GM23338 (cell line): ENCODE measurements at regions not wholly inside any gene's neighbourhood (a gene's known extent, or its start where the extent isn't known, plus 50 kb on each side); places are given as distances from the start of the nearest gene placed in this dataset.

Experiments used
- ATAC-seq: fragments of 200-7000 bp; cut with Tn5 transposase; 3 replicates; pipeline ENCODE4 v1.9.1; 2020
- DNase-seq: peaks from one replicate; pipeline ENCODE4 v3.0.0-alpha.2; 2015; ENCODE audit warnings: low spot score
- H2AFZ ChIP-seq: fragments of 200-600 bp; sonication (generic); 2 replicates; pipeline ENCODE4 v1.8.0; 2016; ENCODE audit warnings: antibody characterized with exemption, mild to moderate bottlenecking, moderate library complexity
- H3F3A ChIP-seq: fragments of 200-600 bp; sonication (generic); replicated peaks from 2 replicates; pipeline ENCODE4 v1.8.0; 2017; ENCODE audit warnings: antibody characterized with exemption, mixed run types, low read depth
- H3K27ac ChIP-seq: fragments of 200-600 bp; sonication (generic); 2 replicates; pipeline ENCODE4 v1.6.1; 2016; ENCODE audit warnings: low read depth
- H3K27me3 ChIP-seq: fragments of 200-600 bp; sonication (generic); 2 replicates; pipeline ENCODE4 v1.8.0; 2016; ENCODE audit warnings: mild to moderate bottlenecking, mixed run types, moderate library complexity; ENCODE audit not compliant: insufficient read depth
- H3K36me3 ChIP-seq: fragments of 200-600 bp; sonication (generic); 2 replicates; pipeline ENCODE4 v1.8.0; 2016; ENCODE audit warnings: mild to moderate bottlenecking; ENCODE audit not compliant: insufficient read depth
- H3K4me1 ChIP-seq: fragments of 200-600 bp; sonication (generic); 2 replicates; pipeline ENCODE4 v1.8.0; 2016; ENCODE audit warnings: mild to moderate bottlenecking, moderate library complexity; ENCODE audit not compliant: insufficient read depth
- H3K4me2 ChIP-seq: fragments of 200-600 bp; sonication (generic); 2 replicates; pipeline ENCODE4 v1.7.1; 2017; ENCODE audit warnings: mixed run types
- H3K4me3 ChIP-seq: fragments of 200-600 bp; sonication (generic); 2 replicates; pipeline ENCODE4 v1.6.1; 2016; ENCODE audit warnings: mixed run types
- H3K79me2 ChIP-seq: fragments of 200-600 bp; sonication (generic); replicated peaks from 2 replicates; pipeline ENCODE4 v1.8.0; 2017; ENCODE audit warnings: mild to moderate bottlenecking; ENCODE audit not compliant: insufficient read depth
- H3K9me2 ChIP-seq: fragments of 200-600 bp; sonication (generic); 2 replicates; pipeline ENCODE4 v1.8.0; 2017; ENCODE audit not compliant: insufficient read depth
- H4K20me1 ChIP-seq: fragments of 200-600 bp; sonication (generic); replicated peaks from 2 replicates; pipeline ENCODE4 v1.8.0; 2017; ENCODE audit warnings: mild to moderate bottlenecking; ENCODE audit not compliant: insufficient read depth
- H3K27ac Mint-ChIP-seq: 2 replicates; pipeline ENCODE4 v1.8.0; 2020; ENCODE audit warnings: inconsistent platforms, mild to moderate bottlenecking, moderate library complexity, mixed read lengths
- H3K27me3 Mint-ChIP-seq: 3 replicates; pipeline ENCODE4 v1.8.0; 2022; ENCODE audit warnings: low read depth, mild to moderate bottlenecking, moderate library complexity, mixed read lengths, inconsistent platforms; ENCODE audit not compliant: insufficient read depth, poor library complexity
- H3K36me3 Mint-ChIP-seq: 3 replicates; pipeline ENCODE4 v1.8.0; 2021; ENCODE audit warnings: low read depth, mild to moderate bottlenecking, inconsistent platforms, moderate library complexity, mixed read lengths
- H3K4me1 Mint-ChIP-seq: 3 replicates; pipeline ENCODE4 v1.8.0; 2020; ENCODE audit warnings: mild to moderate bottlenecking, inconsistent platforms, mixed read lengths
- H3K4me3 Mint-ChIP-seq: 3 replicates; pipeline ENCODE4 v1.8.0; 2021; ENCODE audit warnings: moderate library complexity, mild to moderate bottlenecking, inconsistent platforms, mixed read lengths
- H3K9me3 Mint-ChIP-seq: 3 replicates; pipeline ENCODE4 v1.8.0; 2020; ENCODE audit warnings: moderate library complexity, mild to moderate bottlenecking, inconsistent platforms, mixed read lengths
- CREB1 ChIP-seq: fragments of 250-450 bp; sonication (Bioruptor Pico); IDR thresholded peaks from 2 replicates; pipeline ENCODE4 v1.5.0; 2020; ENCODE audit warnings: low read depth, mild to moderate bottlenecking, moderate library complexity
- EZH2 ChIP-seq: fragments of 200-600 bp; sonication (generic); IDR thresholded peaks from one replicate; pipeline ENCODE4 v1.8.0; 2017; ENCODE audit warnings: antibody characterized with exemption, mild to moderate bottlenecking, low read depth; ENCODE audit not compliant: unreplicated experiment
- EZH2phosphoT487 ChIP-seq: fragments of 200-600 bp; sonication (generic); IDR thresholded peaks from one replicate; pipeline ENCODE4 v1.8.1; 2018; ENCODE audit warnings: antibody characterized with exemption; ENCODE audit not compliant: unreplicated experiment
- JUNB ChIP-seq: IDR thresholded peaks from one replicate; pipeline ENCODE4 v1.6.1; 2016; ENCODE audit warnings: antibody characterized with exemption; ENCODE audit not compliant: unreplicated experiment
- NANOG ChIP-seq: IDR thresholded peaks from 2 replicates; pipeline ENCODE4 v1.6.1; 2016; ENCODE audit warnings: antibody characterized with exemption, borderline replicate concordance
- STAT1 ChIP-seq: IDR thresholded peaks from one replicate; pipeline ENCODE4 v1.6.1; 2016; ENCODE audit warnings: antibody characterized with exemption; ENCODE audit not compliant: unreplicated experiment
- TF ChIP-seq, protein P1 (sequence below): fragments of 250-450 bp; sonication (Bioruptor Pico); IDR thresholded peaks from 2 replicates; pipeline ENCODE4 v1.5.0; 2020; ENCODE audit warnings: mild to moderate bottlenecking, moderate library complexity
- TF ChIP-seq, protein P2 (sequence below): IDR thresholded peaks from one replicate; pipeline ENCODE4 v1.6.1; 2018; ENCODE audit warnings: antibody characterized with exemption; ENCODE audit not compliant: unreplicated experiment
- TF ChIP-seq, protein P3 (sequence below): IDR thresholded peaks from 2 replicates; pipeline ENCODE4 v1.6.1; 2016; ENCODE audit warnings: antibody characterized with exemption

DNA sequence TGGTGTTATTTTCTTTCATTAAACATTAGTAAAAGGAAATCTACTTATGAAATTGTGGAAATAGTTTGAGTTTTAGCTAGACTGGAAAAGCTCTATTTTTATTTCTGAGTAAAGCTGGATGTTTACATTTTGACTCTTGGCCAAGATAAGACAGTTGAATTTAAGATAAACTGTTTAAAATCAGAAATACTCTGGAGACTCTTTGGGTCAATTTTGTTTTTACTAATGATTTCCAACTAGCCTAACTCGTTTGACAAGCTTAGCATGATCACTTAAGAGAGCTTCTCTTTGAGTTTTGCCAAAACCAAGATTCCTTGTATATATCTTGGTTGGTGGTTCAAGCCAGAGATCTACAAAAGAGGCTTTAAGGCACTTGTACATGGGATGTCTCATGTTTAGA, 724.8 kb upstream of the LUZP2 start (continued):
- TF ChIP-seq, protein P1, sequence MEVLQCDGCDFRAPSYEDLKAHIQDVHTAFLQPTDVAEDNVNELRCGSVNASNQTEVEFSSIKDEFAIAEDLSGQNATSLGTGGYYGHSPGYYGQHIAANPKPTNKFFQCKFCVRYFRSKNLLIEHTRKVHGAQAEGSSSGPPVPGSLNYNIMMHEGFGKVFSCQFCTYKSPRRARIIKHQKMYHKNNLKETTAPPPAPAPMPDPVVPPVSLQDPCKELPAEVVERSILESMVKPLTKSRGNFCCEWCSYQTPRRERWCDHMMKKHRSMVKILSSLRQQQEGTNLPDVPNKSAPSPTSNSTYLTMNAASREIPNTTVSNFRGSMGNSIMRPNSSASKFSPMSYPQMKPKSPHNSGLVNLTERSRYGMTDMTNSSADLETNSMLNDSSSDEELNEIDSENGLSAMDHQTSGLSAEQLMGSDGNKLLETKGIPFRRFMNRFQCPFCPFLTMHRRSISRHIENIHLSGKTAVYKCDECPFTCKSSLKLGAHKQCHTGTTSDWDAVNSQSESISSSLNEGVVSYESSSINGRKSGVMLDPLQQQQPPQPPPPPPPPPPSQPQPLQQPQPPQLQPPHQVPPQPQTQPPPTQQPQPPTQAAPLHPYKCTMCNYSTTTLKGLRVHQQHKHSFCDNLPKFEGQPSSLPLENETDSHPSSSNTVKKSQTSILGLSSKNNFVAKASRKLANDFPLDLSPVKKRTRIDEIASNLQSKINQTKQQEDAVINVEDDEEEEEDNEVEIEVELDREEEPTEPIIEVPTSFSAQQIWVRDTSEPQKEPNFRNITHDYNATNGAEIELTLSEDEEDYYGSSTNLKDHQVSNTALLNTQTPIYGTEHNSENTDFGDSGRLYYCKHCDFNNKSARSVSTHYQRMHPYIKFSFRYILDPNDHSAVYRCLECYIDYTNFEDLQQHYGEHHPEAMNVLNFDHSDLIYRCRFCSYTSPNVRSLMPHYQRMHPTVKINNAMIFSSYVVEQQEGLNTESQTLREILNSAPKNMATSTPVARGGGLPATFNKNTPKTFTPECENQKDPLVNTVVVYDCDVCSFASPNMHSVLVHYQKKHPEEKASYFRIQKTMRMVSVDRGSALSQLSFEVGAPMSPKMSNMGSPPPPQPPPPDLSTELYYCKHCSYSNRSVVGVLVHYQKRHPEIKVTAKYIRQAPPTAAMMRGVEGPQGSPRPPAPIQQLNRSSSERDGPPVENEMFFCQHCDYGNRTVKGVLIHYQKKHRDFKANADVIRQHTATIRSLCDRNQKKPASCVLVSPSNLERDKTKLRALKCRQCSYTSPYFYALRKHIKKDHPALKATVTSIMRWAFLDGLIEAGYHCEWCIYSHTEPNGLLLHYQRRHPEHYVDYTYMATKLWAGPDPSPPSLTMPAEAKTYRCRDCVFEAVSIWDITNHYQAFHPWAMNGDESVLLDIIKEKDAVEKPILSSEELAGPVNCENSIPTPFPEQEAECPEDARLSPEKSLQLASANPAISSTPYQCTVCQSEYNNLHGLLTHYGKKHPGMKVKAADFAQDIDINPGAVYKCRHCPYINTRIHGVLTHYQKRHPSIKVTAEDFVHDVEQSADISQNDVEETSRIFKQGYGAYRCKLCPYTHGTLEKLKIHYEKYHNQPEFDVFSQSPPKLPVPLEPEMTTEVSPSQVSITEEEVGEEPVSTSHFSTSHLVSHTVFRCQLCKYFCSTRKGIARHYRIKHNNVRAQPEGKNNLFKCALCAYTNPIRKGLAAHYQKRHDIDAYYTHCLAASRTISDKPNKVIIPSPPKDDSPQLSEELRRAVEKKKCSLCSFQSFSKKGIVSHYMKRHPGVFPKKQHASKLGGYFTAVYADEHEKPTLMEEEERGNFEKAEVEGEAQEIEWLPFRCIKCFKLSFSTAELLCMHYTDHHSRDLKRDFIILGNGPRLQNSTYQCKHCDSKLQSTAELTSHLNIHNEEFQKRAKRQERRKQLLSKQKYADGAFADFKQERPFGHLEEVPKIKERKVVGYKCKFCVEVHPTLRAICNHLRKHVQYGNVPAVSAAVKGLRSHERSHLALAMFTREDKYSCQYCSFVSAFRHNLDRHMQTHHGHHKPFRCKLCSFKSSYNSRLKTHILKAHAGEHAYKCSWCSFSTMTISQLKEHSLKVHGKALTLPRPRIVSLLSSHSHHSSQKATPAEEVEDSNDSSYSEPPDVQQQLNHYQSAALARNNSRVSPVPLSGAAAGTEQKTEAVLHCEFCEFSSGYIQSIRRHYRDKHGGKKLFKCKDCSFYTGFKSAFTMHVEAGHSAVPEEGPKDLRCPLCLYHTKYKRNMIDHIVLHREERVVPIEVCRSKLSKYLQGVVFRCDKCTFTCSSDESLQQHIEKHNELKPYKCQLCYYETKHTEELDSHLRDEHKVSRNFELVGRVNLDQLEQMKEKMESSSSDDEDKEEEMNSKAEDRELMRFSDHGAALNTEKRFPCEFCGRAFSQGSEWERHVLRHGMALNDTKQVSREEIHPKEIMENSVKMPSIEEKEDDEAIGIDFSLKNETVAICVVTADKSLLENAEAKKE: no peak
- no peak for TF ChIP-seq EZH2phosphoT487
- TF ChIP-seq STAT1: no peak
- no peak for TF ChIP-seq EZH2
- no peak for TF ChIP-seq CREB1 (CRISPR knock-in tag)

DNA sequence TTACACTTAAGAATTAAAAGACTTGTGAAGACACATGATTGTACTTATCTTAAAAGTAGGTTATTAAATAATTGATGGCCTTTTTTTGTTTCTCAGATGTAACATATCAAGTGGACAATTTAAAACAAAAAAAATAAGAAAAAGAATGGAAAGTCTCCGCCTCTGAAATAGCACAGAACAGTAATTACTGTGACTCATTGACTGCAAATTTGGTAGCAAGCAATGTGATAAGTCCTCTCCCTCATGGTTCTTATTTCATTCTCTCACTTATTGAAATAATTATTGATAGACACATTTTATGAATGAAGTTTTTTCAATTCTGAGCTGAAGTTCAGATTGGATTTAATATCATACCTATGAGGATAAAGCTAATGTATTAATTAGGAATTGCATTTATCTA, 717.9 kb upstream of the LUZP2 start:
- H3K9me2 ChIP-seq: no peaks in the 10 kb centered on the region
- no peak overlapping the region for H3K4me3 ChIP-seq
- H4K20me1 ChIP-seq: no peaks in the 10 kb centered on the region
- DNase-seq: no peak
- H3K36me3 Mint-ChIP-seq: peaks cover 6% of the 10 kb centered on the region; the same call in 1 of the 3 replicates
- H3K4me3 Mint-ChIP-seq: no peak overlapping the region
- H3K79me2 ChIP-seq: no peaks in the 10 kb centered on the region
- H3K27ac ChIP-seq: no peak overlapping the region
- no peak for ATAC-seq
- no peak overlapping the region for H3K27ac Mint-ChIP-seq
- H3K36me3 ChIP-seq: no peaks in the 10 kb centered on the region
- no peak overlapping the region for H2AFZ ChIP-seq
- H3F3A ChIP-seq: no peaks in the 10 kb centered on the region
- H3K4me1 Mint-ChIP-seq: no peaks in the 10 kb centered on the region
- no peak for TF ChIP-seq STAT1
- TF ChIP-seq, protein P2, sequence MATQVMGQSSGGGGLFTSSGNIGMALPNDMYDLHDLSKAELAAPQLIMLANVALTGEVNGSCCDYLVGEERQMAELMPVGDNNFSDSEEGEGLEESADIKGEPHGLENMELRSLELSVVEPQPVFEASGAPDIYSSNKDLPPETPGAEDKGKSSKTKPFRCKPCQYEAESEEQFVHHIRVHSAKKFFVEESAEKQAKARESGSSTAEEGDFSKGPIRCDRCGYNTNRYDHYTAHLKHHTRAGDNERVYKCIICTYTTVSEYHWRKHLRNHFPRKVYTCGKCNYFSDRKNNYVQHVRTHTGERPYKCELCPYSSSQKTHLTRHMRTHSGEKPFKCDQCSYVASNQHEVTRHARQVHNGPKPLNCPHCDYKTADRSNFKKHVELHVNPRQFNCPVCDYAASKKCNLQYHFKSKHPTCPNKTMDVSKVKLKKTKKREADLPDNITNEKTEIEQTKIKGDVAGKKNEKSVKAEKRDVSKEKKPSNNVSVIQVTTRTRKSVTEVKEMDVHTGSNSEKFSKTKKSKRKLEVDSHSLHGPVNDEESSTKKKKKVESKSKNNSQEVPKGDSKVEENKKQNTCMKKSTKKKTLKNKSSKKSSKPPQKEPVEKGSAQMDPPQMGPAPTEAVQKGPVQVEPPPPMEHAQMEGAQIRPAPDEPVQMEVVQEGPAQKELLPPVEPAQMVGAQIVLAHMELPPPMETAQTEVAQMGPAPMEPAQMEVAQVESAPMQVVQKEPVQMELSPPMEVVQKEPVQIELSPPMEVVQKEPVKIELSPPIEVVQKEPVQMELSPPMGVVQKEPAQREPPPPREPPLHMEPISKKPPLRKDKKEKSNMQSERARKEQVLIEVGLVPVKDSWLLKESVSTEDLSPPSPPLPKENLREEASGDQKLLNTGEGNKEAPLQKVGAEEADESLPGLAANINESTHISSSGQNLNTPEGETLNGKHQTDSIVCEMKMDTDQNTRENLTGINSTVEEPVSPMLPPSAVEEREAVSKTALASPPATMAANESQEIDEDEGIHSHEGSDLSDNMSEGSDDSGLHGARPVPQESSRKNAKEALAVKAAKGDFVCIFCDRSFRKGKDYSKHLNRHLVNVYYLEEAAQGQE: no peak
- TF ChIP-seq NANOG: no peak
- TF ChIP-seq JUNB: no peak
- TF ChIP-seq, protein P3, sequence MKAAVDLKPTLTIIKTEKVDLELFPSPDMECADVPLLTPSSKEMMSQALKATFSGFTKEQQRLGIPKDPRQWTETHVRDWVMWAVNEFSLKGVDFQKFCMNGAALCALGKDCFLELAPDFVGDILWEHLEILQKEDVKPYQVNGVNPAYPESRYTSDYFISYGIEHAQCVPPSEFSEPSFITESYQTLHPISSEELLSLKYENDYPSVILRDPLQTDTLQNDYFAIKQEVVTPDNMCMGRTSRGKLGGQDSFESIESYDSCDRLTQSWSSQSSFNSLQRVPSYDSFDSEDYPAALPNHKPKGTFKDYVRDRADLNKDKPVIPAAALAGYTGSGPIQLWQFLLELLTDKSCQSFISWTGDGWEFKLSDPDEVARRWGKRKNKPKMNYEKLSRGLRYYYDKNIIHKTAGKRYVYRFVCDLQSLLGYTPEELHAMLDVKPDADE: no peak
- TF ChIP-seq EZH2: no peak
- H3K4me2 ChIP-seq: no peak overlapping the region
- no peaks in the 10 kb centered on the region for H3K27me3 Mint-ChIP-seq
- no peaks in the 10 kb centered on the region for H3K4me1 ChIP-seq
- H3K27me3 ChIP-seq: no peaks in the 10 kb centered on the region
- H3K9me3 Mint-ChIP-seq: peaks cover 7% of the 10 kb centered on the region
